Aorta (tissue), 5 donors: ENCODE measurements at regions not wholly inside any gene's neighbourhood (a gene's known extent, or its start where the extent isn't known, plus 50 kb on each side); places are given as distances from the start of the nearest gene placed in this dataset.

Source experiments
- ATAC-seq: fragments of 200-7000 bp; cut with Tn5 transposase; one replicate; pipeline ENCODE4 v1.9.1; 2022; ENCODE audit warnings: moderate library complexity; ENCODE audit not compliant: low FRiP score
- DNase-seq, 2 donors: peaks; one replicate each; pipeline ENCODE4 v3.0.0-alpha.2; 2020
- H3K27ac ChIP-seq, 2 donors: one replicate each; pipeline ENCODE4 v1.5.1; 2013; ENCODE audit warnings: low read length in 2 of 2, mild to moderate bottlenecking in 2 of 2, moderate library complexity in 2 of 2, control low read depth in 1 of 2, inconsistent platforms in 1 of 2, low read depth in 1 of 2
- H3K27me3 ChIP-seq, 2 donors: one replicate each; pipeline ENCODE4 v1.6.1; 2013; ENCODE audit warnings: control low read depth in 1 of 2, low read length in 1 of 2, mild to moderate bottlenecking in 1 of 2, moderate library complexity in 1 of 2; ENCODE audit not compliant: insufficient read depth in 2 of 2, control insufficient read depth in 1 of 2
- H3K36me3 ChIP-seq, 2 donors: one replicate each; pipeline ENCODE4 v1.6.1; 2013; ENCODE audit warnings: control low read depth in 1 of 2, low read length in 1 of 2, mild to moderate bottlenecking in 1 of 2; ENCODE audit not compliant: insufficient read depth in 2 of 2, control insufficient read depth in 1 of 2
- H3K4me1 ChIP-seq, 2 donors: one replicate each; pipeline ENCODE4 v1.6.1; 2013; ENCODE audit warnings: low read length in 2 of 2, control low read depth in 1 of 2, mild to moderate bottlenecking in 1 of 2, moderate library complexity in 1 of 2; ENCODE audit not compliant: insufficient read depth in 2 of 2, control insufficient read depth in 1 of 2
- H3K4me3 ChIP-seq, 2 donors: one replicate each; pipeline ENCODE4 v1.5.1; 2013; ENCODE audit warnings: low read length in 2 of 2, control low read depth in 1 of 2, mild to moderate bottlenecking in 1 of 2
- H3K9me3 ChIP-seq: one replicate; pipeline ENCODE4 v1.6.1; 2013; ENCODE audit warnings: mild to moderate bottlenecking, low read length; ENCODE audit not compliant: control insufficient read depth
- WGBS, 2 donors: extraction: QIAGEN DNeasy Blood & Tissue Kit; methylation state at CpG; one replicate each; pipeline ENCODE4 v1.1.7; 2013; 5-methylcytosine and 5-hydroxymethylcytosine counted together
- intact Hi-C, 2 donors: fragments of 100-400 bp; cut with DNase I; formaldehyde crosslinking; loops; one replicate each; pipeline versions ENCODE4 v1.14.2 to v1.15.0; 2022
- donor health status: healthy with polysubstance abuse.
- donor health status: Bipolar disorder and iron deficiency.
- donor health status: DM: no; HTN: no; CAD: no.
- donor health status: DM: no; HTN: no; CAD: no.
- donor health status: DM: yes; HTN: yes; CAD: no.

- intact Hi-C loops, result no loop called here
- no peak for DNase-seq
- 85 to 87% methylated on average over 4 of the region's 4 CpGs for WGBS, 2 donors
- H3K36me3 ChIP-seq, result no peaks in the 10 kb centered on the region
- ATAC-seq, result no peak
- no peaks in the 10 kb centered on the region for H3K9me3 ChIP-seq
- no peak overlapping the region for H3K27ac ChIP-seq
- no peaks in the 10 kb centered on the region for H3K27me3 ChIP-seq
- no peaks in the 10 kb centered on the region for H3K4me1 ChIP-seq
- H3K4me3 ChIP-seq, result no peak overlapping the region
Observed at GRCh38 chr7:42456756-42457276, 219.8 kb upstream of the GLI3 start.

- WGBS, 2 donors, result 83 to 91% methylated on average over 6 of the region's 6 CpGs
- H3K27me3 ChIP-seq, result no peaks in the 10 kb centered on the region
- no peaks in the 10 kb centered on the region for H3K4me1 ChIP-seq
- DNase-seq (no peak), ATAC-seq (no peak)
- H3K9me3 ChIP-seq, result no peaks in the 10 kb centered on the region
- intact Hi-C loops, result no loop called here
- no peak overlapping the region for H3K27ac ChIP-seq
- H3K4me3 ChIP-seq, result no peak overlapping the region
- H3K36me3 ChIP-seq, result no peaks in the 10 kb centered on the region
Observed at GRCh38 chr7:42456267-42456666, 219.3 kb upstream of the GLI3 start.

- ATAC-seq, result no peak
- 62 to 67% methylated on average over 9 of the region's 9 CpGs for WGBS, 2 donors
- H3K27ac ChIP-seq, result no peak overlapping the region
- intact Hi-C loops, result no loop called here
- peaks cover 0 to 1% of the 10 kb centered on the region in 2 donors for H3K27me3 ChIP-seq
- no peaks in the 10 kb centered on the region for H3K36me3 ChIP-seq
- no peak for DNase-seq
- H3K4me3 ChIP-seq, result no peak overlapping the region
- H3K9me3 ChIP-seq, result no peaks in the 10 kb centered on the region
- no peaks in the 10 kb centered on the region for H3K4me1 ChIP-seq
Observed at GRCh38 chr7:42453931-42454361, 216.9 kb upstream of the GLI3 start.

GRCh38 chr7:42452356-42452755 lies 215.3 kb upstream of the GLI3 start:
- 92 to 96% methylated on average over 4 of the region's 4 CpGs for WGBS, 2 donors
- H3K27me3 ChIP-seq, result peaks cover 0 to 1% of the 10 kb centered on the region in 2 donors
- no peaks in the 10 kb centered on the region for H3K9me3 ChIP-seq
- H3K36me3 ChIP-seq, result no peaks in the 10 kb centered on the region
- H3K4me3 ChIP-seq, result no peak overlapping the region
- no peak overlapping the region for H3K27ac ChIP-seq
- DNase-seq (no peak), ATAC-seq (no peak)
- no peaks in the 10 kb centered on the region for H3K4me1 ChIP-seq
- intact Hi-C loops, result no loop called here

GRCh38 chr7:42449431-42449830 lies 212.4 kb upstream of the GLI3 start:
- no peak for DNase-seq
- no peak overlapping the region for H3K4me3 ChIP-seq
- no peak overlapping the region for H3K27ac ChIP-seq
- no peaks in the 10 kb centered on the region for H3K36me3 ChIP-seq
- H3K9me3 ChIP-seq, result no peaks in the 10 kb centered on the region
- H3K4me1 ChIP-seq, result no peaks in the 10 kb centered on the region
- 93 to 94% methylated on average over 5 of the region's 5 CpGs for WGBS, 2 donors
- ATAC-seq, result no peak
- intact Hi-C loops, result no loop called here
- H3K27me3 ChIP-seq, result peaks cover 0 to 1% of the 10 kb centered on the region in 2 donors

GRCh38 chr7:42448901-42449300 lies 211.9 kb upstream of the GLI3 start:
- Histone ChIP-seq H3K4me3 (no peak overlapping the region), H3K9me3 (no peaks in the 10 kb centered on the region), H3K36me3 (no peaks in the 10 kb centered on the region), H3K4me1 (no peaks in the 10 kb centered on the region), H3K27ac (no peak overlapping the region), H3K27me3 (peaks cover 0 to 1% of the 10 kb centered on the region in 2 donors)
- DNase-seq (no peak), ATAC-seq (no peak)
- 78 to 80% methylated on average over 1 of the region's 1 CpG for WGBS, 2 donors
- intact Hi-C loops, result no loop called here

- Histone ChIP-seq H3K27me3 (peaks cover 0 to 1% of the 10 kb centered on the region in 2 donors), H3K4me1 (no peaks in the 10 kb centered on the region), H3K27ac (no peak overlapping the region), H3K4me3 (no peak overlapping the region), H3K36me3 (no peaks in the 10 kb centered on the region), H3K9me3 (peaks cover 2% of the 10 kb centered on the region)
- ATAC-seq (no peak), DNase-seq (no peak)
- intact Hi-C loops, result no loop called here
Observed at GRCh38 chr7:42445691-42446090, 208.7 kb upstream of the GLI3 start.

GRCh38 chr7:42440951-42441350 lies 203.9 kb upstream of the GLI3 start:
- Histone ChIP-seq H3K27me3 (no peaks in the 10 kb centered on the region), H3K9me3 (peaks cover 7% of the 10 kb centered on the region), H3K36me3 (no peaks in the 10 kb centered on the region), H3K4me3 (no peak overlapping the region), H3K4me1 (no peaks in the 10 kb centered on the region), H3K27ac (no peak overlapping the region)
- intact Hi-C loops, result no loop called here
- 96 to 99% methylated on average over 5 of the region's 5 CpGs for WGBS, 2 donors
- ATAC-seq (no peak), DNase-seq (no peak)

GRCh38 chr7:42432644-42433043 lies 195.6 kb upstream of the GLI3 start:
- no peak for ATAC-seq
- no peaks in the 10 kb centered on the region for H3K36me3 ChIP-seq
- intact Hi-C loops, result no loop called here
- DNase-seq, result no peak
- no peaks in the 10 kb centered on the region for H3K4me1 ChIP-seq
- no peak overlapping the region for H3K27ac ChIP-seq
- H3K27me3 ChIP-seq, result no peaks in the 10 kb centered on the region
- 3 to 4% methylated on average over 1 of the region's 1 CpG for WGBS, 2 donors
- H3K9me3 ChIP-seq, result no peaks in the 10 kb centered on the region
- no peak overlapping the region for H3K4me3 ChIP-seq
